Activated CD4-positive, alpha-beta memory T cell treated with anti-CD3 and anti-CD28 coated beads, Interleukin-2, amount 10 ng/mL, durations not matched to agents 7 days and 5 days (primary cell): ENCODE measurements at regions not wholly inside any gene's neighbourhood (a gene's known extent, or its start where the extent isn't known, plus 50 kb on each side); places are given as distances from the start of the nearest gene placed in this dataset.
"Not testable (repeated sequence)": the region's sequence is repeated elsewhere in the genome, so short reads cannot be mapped to it uniquely, and the experiment has no call there.

ENCODE experiments used
- CTCF ChIA-PET: fragments of 350-600 bp; sonication (Branson Sonifier 250); formaldehyde crosslinking; loops from one replicate; lab custom pipeline; 2021; ENCODE audit warnings: antibody characterized with exemption, inconsistent platforms; lab: Charles Lee
- POLR2A ChIA-PET: fragments of 350-600 bp; sonication (Branson Sonifier 250); formaldehyde crosslinking; loops from one replicate; lab custom pipeline; 2021; ENCODE audit warnings: antibody characterized with exemption; lab: Charles Lee
- DNase-seq: peaks from one replicate; pipeline ENCODE4 v3.0.0-alpha.2; 2020
- H3K27ac Mint-ChIP-seq: one replicate; pipeline ENCODE4 v1.8.0; 2021; ENCODE audit warnings: mild to moderate bottlenecking, mixed read lengths
- H3K27me3 Mint-ChIP-seq: one replicate; pipeline ENCODE4 v1.8.0; 2021; ENCODE audit warnings: mixed read lengths
- H3K36me3 Mint-ChIP-seq: one replicate; pipeline ENCODE4 v1.8.0; 2021; ENCODE audit warnings: low read depth, mixed read lengths
- H3K4me1 Mint-ChIP-seq: one replicate; pipeline ENCODE4 v1.8.0; 2021; ENCODE audit warnings: mixed read lengths
- H3K4me3 Mint-ChIP-seq: one replicate; pipeline ENCODE4 v1.8.0; 2021; ENCODE audit warnings: mild to moderate bottlenecking, mixed read lengths
- H3K9me3 Mint-ChIP-seq: one replicate; pipeline ENCODE4 v1.8.0; 2021; ENCODE audit warnings: mixed read lengths

DNA sequence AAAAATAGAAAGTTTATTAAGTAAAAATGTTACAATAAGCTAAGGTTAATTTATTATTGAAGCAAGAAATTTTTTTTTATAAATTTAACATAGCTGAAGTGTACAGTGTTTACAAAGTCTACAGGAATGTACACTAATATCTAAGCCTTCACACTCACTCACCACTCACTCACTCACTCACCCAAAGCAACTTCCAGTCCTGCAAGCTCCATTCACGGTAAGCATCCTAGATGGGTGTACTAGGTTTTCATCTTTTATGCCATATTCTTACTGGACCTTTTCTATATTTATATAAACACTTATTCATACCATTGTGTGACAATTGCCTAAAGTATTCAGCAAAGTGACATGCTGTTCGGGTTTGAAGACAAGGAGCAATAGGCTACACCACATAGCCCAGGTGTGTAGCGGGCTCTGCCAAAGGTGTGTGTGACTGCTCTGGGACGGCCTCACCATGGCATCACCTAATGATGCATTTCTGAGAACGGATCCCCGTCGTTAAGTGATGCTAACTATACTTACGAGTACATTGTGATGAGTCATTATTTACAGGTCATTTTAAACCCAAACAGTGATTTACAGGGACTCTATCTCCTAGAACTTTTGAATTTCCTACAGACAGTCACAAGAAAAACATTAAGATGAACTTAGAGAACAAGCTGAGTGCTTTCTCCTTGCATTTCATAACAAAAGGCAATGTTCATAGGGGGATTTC lies 76.3 kb upstream of the ID2 start:
- peaks cover 34% of the 10 kb centered on the region for H3K4me1 Mint-ChIP-seq
- ChIA-PET POLR2A (interaction anchor here (1.4 kb wide), 1 partner anchor 61 kb away, joined by 4 read pairs; no protein-coding TSS in a partner anchor), CTCF (no interaction called here)
- no peak overlapping the region for H3K27ac Mint-ChIP-seq
- H3K36me3 Mint-ChIP-seq: peaks cover 3% of the 10 kb centered on the region
- peaks cover 3% of the 10 kb centered on the region for H3K9me3 Mint-ChIP-seq
- H3K4me3 Mint-ChIP-seq: no peak overlapping the region
- DNase-seq: no peak
- peaks cover 12% of the 10 kb centered on the region for H3K27me3 Mint-ChIP-seq

DNA sequence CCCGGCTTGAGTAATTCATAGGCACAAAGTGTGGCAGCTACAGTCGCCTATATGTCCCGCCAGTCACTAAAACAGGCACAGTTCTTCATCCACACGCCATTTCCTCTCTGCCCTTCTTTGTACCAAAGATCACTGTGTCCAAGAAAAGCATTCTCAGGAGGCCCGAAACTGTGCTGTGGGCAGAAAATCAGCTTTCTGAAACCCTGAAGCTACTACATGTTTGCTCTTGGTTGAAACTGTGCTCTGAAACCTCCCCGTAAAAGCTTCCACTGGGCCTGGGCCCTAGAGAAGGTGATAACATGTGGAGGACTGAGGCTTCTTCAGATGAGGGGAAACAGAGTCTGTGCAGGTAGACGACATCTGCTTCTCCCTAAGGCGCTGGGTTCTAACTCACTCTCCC lies 75.6 kb upstream of the ID2 start:
- ChIA-PET POLR2A (no interaction called here), CTCF (no interaction called here)
- Mint-ChIP-seq H3K36me3 (peaks cover 5% of the 10 kb centered on the region), H3K4me3 (no peak overlapping the region), H3K9me3 (peaks cover 10% of the 10 kb centered on the region), H3K4me1 (peaks cover 34% of the 10 kb centered on the region), H3K27me3 (peaks cover 14% of the 10 kb centered on the region), H3K27ac (no peak overlapping the region)
- DNase-seq: no peak

DNA sequence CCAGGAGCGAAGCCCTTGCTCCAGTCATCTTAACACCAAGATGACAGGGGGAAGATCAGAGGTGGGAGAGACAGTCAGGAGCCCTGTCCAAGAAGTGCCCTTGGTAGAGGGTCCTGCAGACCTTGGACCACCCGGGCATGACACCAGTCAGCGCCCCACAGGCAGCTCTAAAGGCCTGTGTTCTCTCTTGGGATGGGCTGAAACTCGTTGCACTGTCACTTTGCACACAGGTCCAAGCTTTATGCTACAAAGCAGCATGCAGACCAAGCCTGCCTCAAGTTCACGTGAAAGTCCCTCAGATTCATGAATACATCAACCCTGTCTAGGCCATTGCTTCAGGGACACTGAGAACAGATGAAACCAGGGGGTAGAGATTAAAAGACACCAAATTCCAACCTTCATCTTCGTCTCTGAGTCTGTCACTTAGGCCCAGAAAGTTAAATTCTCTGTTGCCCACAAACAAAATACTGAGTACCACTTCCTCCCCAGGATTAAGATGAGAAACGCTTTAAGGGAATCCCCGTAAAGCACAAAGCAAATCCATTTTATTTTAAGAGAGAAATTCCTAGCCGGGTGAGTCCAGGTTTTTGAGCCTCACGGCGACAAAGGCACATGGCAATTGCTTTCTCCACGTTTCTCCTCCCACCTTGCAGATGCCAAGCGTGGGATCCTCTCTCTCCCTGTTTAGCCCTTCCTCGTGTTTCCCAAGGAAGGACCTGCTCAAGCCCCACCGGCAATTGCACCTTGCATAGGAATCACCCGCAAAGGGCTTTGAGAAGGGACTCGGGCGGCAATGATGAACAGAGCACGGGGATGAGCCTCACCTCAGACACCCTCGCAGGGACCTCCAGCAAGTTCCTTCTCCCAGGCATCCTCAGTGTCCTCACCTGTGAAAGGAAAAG lies 75.0 kb upstream of the ID2 start:
- Mint-ChIP-seq H3K36me3 (peaks cover 5% of the 10 kb centered on the region), H3K4me3 (no peak overlapping the region), H3K27ac (no peak overlapping the region), H3K27me3 (peaks cover 14% of the 10 kb centered on the region), H3K9me3 (peaks cover 14% of the 10 kb centered on the region), H3K4me1 (peaks cover 34% of the 10 kb centered on the region)
- ChIA-PET CTCF (no interaction called here), POLR2A (no interaction called here)
- DNase-seq: no peak

DNA sequence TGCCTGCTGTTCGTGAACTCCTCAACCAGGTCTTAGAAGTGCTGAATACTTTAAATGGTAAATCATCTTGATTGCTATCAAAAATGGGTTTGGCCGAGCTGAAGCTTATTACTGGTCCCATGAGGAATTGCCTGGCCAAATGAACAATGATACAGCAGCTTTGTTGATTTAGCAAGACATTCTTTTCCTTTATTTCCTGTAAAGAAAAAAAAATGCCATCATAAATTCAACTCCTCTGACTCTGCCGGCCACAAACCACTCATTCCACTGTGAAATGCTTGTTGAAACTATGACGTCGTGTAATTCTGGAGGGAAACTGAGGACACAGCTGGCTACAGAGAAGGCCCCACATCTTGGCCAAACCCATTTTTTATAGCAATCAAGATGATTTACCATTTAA lies 74.2 kb upstream of the ID2 start:
- no peak for DNase-seq
- H3K27me3 Mint-ChIP-seq: peaks cover 13% of the 10 kb centered on the region
- H3K36me3 Mint-ChIP-seq: peaks cover 5% of the 10 kb centered on the region
- ChIA-PET POLR2A (interaction anchor here (1.3 to 2.1 kb wide), 2 partner anchors 72 to 75 kb away, joined by 5 to 8 read pairs; partner anchors contain the start of gene ID2), CTCF (no interaction called here)
- peaks cover 34% of the 10 kb centered on the region for H3K4me1 Mint-ChIP-seq
- H3K4me3 Mint-ChIP-seq: no peak overlapping the region
- no peak overlapping the region for H3K27ac Mint-ChIP-seq
- peaks cover 14% of the 10 kb centered on the region for H3K9me3 Mint-ChIP-seq

DNA sequence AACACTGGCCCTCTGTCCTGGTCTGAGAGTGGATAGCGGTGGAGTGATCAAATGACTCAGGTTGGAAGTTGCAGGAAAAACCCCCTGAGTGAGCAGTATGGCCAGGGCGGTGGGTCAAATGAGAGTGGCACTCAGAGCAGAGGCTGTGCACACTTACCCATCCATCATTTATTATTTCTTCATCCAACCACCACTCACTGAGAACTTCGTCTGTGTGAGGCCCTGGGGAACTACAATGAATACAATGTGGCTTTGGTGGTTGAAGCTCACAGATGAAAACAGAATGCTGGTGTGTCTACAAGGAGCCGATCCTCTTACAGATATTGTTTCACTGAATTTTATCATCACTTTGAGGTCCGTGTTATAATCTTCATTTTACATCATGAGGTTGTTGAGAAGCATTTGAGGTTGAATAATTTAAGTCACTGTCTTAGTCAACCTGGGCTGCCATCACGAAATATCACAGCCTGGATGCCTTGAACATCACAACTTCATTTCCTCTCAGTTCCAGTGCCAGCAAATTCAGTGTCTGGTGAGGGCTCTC lies 73.4 kb upstream of the ID2 start:
- Mint-ChIP-seq H3K4me3 (no peak overlapping the region), H3K27me3 (peaks cover 7% of the 10 kb centered on the region), H3K36me3 (peaks cover 5% of the 10 kb centered on the region), H3K9me3 (peaks cover 14% of the 10 kb centered on the region), H3K27ac (peak overlapping the region; percentile 55), H3K4me1 (peaks cover 34% of the 10 kb centered on the region)
- peak; percentile 36 for DNase-seq
- POLR2A ChIA-PET: interaction anchor here (1.0 to 2.1 kb wide), 3 partner anchors 62 to 74 kb away, joined by 3 to 8 read pairs (median 5); partner anchors contain the start of gene ID2
- CTCF ChIA-PET: no interaction called here

DNA sequence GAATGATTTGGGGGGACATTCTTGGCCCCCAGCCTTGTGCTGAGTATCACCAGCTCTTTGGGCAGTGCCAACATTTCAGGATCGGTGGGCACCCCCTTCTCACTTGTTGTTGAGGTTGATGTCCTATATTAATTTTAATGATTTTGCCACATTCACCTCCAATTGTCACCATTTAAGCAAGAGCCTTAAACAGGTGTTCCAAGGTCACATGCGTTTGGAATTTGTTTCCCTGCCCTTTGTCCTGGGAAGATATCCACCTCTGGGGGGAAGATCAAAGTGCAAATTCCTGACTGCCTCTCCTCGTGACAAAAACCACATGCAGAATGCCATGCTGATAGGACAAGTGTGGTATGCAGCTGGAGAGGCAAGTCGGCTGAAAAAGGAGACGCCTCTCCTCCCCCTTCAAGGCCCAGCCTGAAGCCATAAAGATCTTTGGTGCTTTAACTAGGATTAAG lies 72.5 kb upstream of the ID2 start:
- Mint-ChIP-seq H3K4me3 (no peak overlapping the region), H3K4me1 (peaks cover 34% of the 10 kb centered on the region), H3K9me3 (peaks cover 14% of the 10 kb centered on the region), H3K36me3 (peaks cover 5% of the 10 kb centered on the region), H3K27ac (peak overlapping the region; percentile 55), H3K27me3 (peaks cover 9% of the 10 kb centered on the region)
- POLR2A ChIA-PET: interaction anchor here (2.1 kb wide), 1 partner anchor 73 kb away, joined by 8 read pairs; the partner anchor contains the start of gene ID2
- CTCF ChIA-PET: no interaction called here
- no peak for DNase-seq

DNA sequence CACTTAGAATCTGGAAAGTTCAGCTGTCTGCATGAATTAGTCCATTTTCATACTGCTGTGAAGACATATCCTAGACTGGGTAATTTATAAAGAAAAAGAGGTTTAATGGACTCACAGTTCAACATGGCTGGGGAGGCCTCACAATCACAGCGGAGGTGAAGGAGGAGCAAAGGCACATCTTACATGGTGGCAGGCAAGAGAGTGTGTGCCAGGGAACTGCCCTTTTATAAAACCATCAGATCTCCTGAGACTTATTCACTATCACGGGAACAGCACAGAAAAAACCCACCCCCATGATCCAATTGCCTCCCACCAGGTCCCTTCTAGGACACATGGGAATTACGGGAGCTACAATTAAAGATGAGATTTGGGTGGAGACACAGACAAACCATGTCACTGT lies 71.1 kb upstream of the ID2 start:
- peaks cover 32% of the 10 kb centered on the region for H3K4me1 Mint-ChIP-seq
- H3K27ac Mint-ChIP-seq, H3K4me3 Mint-ChIP-seq, CTCF ChIA-PET, DNase-seq, H3K36me3 Mint-ChIP-seq, POLR2A ChIA-PET: not testable (repeated sequence)
- peaks cover 12% of the 10 kb centered on the region for H3K27me3 Mint-ChIP-seq
- H3K9me3 Mint-ChIP-seq: peaks cover 14% of the 10 kb centered on the region

DNA sequence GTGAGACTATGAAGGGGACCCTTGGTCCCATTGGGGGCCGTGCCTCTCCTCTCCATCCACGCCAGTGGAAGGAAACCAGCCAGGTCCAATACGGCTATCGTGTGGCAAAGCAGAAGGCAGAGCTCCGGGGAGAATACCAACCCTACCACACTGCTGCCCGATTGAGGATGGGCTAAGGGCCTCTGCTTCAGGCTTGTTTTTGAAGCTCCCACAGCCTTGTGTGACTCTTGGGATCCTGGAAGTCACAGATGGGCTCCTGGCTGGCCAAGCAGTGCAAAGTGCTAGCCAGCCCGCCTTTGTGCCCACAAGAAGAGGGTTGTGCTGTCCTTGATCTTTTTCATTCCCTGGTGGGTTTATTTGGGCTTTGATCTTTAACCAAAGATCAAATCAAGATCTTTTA lies 70.6 kb upstream of the ID2 start:
- ChIA-PET POLR2A (no interaction called here), CTCF (no interaction called here)
- Mint-ChIP-seq H3K4me3 (no peak overlapping the region), H3K27me3 (peaks cover 12% of the 10 kb centered on the region), H3K27ac (no peak overlapping the region), H3K9me3 (peaks cover 14% of the 10 kb centered on the region), H3K4me1 (peaks cover 30% of the 10 kb centered on the region), H3K36me3 (peaks cover 5% of the 10 kb centered on the region)
- DNase-seq: no peak

DNA sequence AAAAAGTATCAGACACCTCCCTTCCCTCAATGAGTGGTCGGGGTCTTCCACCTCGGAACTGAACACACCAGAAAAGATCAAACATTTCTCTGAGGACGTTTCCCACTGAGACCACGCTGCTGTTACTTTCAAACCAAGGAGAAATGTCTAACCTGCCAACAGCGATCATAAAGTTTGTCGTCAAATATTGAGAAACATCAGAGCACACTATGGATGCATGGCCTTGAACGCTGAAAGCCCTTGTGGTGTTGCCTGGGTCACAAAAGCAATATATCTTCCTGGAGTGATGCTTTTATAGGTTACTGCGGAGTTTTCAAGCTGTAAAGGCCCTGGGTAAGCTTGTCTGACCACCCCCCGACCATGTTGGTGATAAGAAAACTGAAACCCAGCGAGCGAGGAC lies 70.2 kb upstream of the ID2 start:
- ChIA-PET POLR2A (no interaction called here), CTCF (no interaction called here)
- H3K9me3 Mint-ChIP-seq: peaks cover 14% of the 10 kb centered on the region
- H3K27ac Mint-ChIP-seq: no peak overlapping the region
- peaks cover 5% of the 10 kb centered on the region for H3K36me3 Mint-ChIP-seq
- DNase-seq: no peak
- peaks cover 12% of the 10 kb centered on the region for H3K27me3 Mint-ChIP-seq
- no peak overlapping the region for H3K4me3 Mint-ChIP-seq
- H3K4me1 Mint-ChIP-seq: peaks cover 25% of the 10 kb centered on the region

DNA sequence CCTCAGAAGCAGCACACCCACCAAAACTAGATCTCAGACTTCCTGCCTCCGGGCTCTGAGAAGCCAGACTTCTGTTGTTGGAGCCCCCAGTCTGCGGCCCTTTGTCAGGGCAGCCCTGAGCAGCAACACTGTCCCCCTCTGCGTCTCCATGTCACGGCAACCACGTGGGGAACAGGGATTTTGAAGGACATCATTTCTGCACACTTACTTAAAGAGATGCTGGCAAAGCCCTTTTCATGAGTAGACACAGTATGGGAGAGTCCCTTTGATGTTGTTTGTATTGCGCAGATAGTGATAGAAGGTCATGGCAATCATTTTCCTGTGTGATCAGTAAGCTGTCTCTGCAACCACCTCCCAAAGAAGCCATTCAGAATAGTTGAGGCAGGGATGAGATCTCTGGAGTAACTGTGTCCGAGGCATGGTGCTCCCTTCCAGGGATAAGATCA lies 69.1 kb upstream of the ID2 start:
- POLR2A ChIA-PET: interaction anchor here (0.7 kb wide), 1 partner anchor 41 kb away, joined by 3 read pairs; no protein-coding TSS in a partner anchor
- H3K27me3 Mint-ChIP-seq: peaks cover 12% of the 10 kb centered on the region
- H3K4me3 Mint-ChIP-seq: no peak overlapping the region
- H3K4me1 Mint-ChIP-seq: peaks cover 16% of the 10 kb centered on the region
- no peak overlapping the region for H3K27ac Mint-ChIP-seq
- peaks cover 14% of the 10 kb centered on the region for H3K9me3 Mint-ChIP-seq
- CTCF ChIA-PET: no interaction called here
- H3K36me3 Mint-ChIP-seq: peaks cover 5% of the 10 kb centered on the region
- DNase-seq: no peak

DNA sequence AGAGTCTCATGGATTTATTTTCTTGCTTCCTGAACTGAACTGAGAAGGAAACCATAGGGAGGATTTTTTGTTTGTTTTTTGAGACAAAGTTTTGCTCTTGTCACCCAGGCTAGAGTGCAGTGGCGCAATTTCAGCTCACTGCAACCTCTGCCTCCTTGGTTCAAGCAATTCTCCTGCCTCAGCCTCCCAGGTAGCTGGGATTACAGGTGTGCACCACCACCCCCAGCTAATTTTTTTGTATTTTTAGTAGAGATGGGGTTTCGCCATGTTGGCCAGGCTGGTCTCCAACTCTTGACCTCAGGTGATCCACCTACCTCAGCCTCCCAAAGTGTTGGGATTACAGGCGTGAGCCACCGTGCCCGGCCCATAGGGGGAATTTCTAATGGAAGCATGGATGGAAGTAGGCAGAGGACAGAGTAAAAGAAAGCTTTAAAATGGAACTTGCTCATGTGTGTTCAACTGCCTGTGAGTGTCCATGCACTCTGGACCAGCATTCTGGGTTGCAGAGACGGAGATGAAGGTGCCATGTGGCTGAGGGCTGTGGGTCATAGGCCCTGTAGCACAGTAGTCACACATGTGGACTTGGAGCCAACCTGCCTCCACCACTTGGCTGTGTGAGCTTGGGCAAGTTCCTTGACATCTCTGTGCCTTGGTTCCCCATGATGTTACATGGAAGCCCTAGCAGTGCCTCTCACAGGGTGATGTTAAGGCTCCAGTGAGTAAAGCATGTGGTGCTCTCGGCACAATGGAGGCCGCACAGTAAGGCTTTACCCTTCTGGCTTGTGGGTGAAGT lies 68.5 kb upstream of the ID2 start:
- POLR2A ChIA-PET: interaction anchor here (0.7 kb wide), 1 partner anchor 42 kb away, joined by 3 read pairs; no protein-coding TSS in a partner anchor
- H3K9me3 Mint-ChIP-seq: peaks cover 14% of the 10 kb centered on the region
- DNase-seq, H3K36me3 Mint-ChIP-seq, H3K27ac Mint-ChIP-seq, H3K4me1 Mint-ChIP-seq, H3K4me3 Mint-ChIP-seq, CTCF ChIA-PET: not testable (repeated sequence)
- peaks cover 15% of the 10 kb centered on the region for H3K27me3 Mint-ChIP-seq

DNA sequence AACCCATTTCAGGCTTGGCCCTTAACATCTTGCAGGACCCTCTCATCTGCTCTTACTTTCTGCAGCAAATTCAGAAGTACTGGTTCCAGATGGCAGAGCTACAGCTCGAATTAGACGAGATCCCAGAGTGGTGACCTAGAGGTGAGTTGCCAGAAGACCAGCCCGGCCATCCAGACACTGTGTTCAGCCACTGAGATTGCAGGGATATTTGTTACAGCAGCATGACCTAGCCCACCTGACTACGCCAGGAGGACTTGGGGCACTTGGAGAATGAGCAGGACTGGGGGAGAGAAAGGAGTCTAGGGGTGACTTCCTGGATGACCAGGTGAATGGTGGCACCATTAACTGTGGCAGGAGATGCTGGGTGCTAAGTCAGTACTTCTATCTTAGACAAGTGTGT lies 67.2 kb upstream of the ID2 start:
- peaks cover 5% of the 10 kb centered on the region for H3K36me3 Mint-ChIP-seq
- H3K9me3 Mint-ChIP-seq: peaks cover 14% of the 10 kb centered on the region
- no peaks in the 10 kb centered on the region for H3K4me1 Mint-ChIP-seq
- ChIA-PET CTCF (no interaction called here), POLR2A (no interaction called here)
- DNase-seq: no peak
- H3K27ac Mint-ChIP-seq: no peak overlapping the region
- H3K27me3 Mint-ChIP-seq: peaks cover 19% of the 10 kb centered on the region
- H3K4me3 Mint-ChIP-seq: no peak overlapping the region
